HEK293 (cell line): ENCODE measurements at regions not wholly inside any gene's neighbourhood (a gene's known extent, or its start where the extent isn't known, plus 50 kb on each side); places are given as distances from the start of the nearest gene placed in this dataset.

ENCODE experiments used
- CTCF ChIA-PET: fragments of 350-600 bp; formaldehyde crosslinking; extraction: SDS; loops from one replicate; lab custom pipeline; 2021; ENCODE audit warnings: antibody characterized with exemption; lab: Yijun Ruan, JAX
- POLR2A ChIA-PET: fragments of 300-600 bp; formaldehyde crosslinking; extraction: SDS; loops from one replicate; lab custom pipeline; 2020; ENCODE audit warnings: antibody characterized with exemption, inconsistent platforms; lab: Yijun Ruan, JAX
- H3K27ac ChIP-seq: fragments of 200-500 bp; sonication (Bioruptor generic); 2 replicates; pipeline ENCODE4 v1.5.1; 2014; ENCODE audit warnings: low read depth, low read length, control low read depth, inconsistent platforms; ENCODE audit errors: extremely low read depth
- H3K36me3 ChIP-seq, 2 experiments: fragments of 200-500 bp in 1 of 2; sonication (Bioruptor generic) in 1 of 2; 1 replicate in 1 of 2; 2 replicates in 1 of 2; pipeline ENCODE4 v1.5.1; 2014 to 2017; ENCODE audit warnings: inconsistent platforms in 2 of 2, low read length in 2 of 2; ENCODE audit not compliant: control insufficient read depth in 2 of 2, insufficient read depth in 1 of 2
- H3K4me1 ChIP-seq: fragments of 200-500 bp; sonication (Bioruptor generic); 2 replicates; pipeline ENCODE4 v1.5.1; 2014; ENCODE audit warnings: mild to moderate bottlenecking, low read length, inconsistent platforms; ENCODE audit not compliant: control insufficient read depth, insufficient read depth
- H3K4me3 ChIP-seq: 2 replicates; pipeline ENCODE4 v1.5.1; 2011; ENCODE audit warnings: low read depth, mild to moderate bottlenecking, control low read depth, low read length, moderate library complexity
- H3K9me3 ChIP-seq: fragments of 200-500 bp; sonication (Bioruptor generic); 2 replicates; pipeline ENCODE4 v1.5.1; 2014; ENCODE audit warnings: low read depth, low read length, inconsistent platforms; ENCODE audit not compliant: control insufficient read depth, insufficient read depth
- MEIS1 ChIP-seq: sonication (generic); formaldehyde crosslinking; IDR thresholded peaks from 2 replicates; pipeline ENCODE4 v1.8.1; 2022; ENCODE audit warnings: missing genetic modification reagents, mild to moderate bottlenecking, borderline replicate concordance
- TCF7L2 ChIP-seq: IDR thresholded peaks from 2 replicates; pipeline ENCODE4 v1.6.1; 2011; ENCODE audit warnings: low read depth, mild to moderate bottlenecking, inconsistent platforms, low read length, moderate library complexity, borderline replicate concordance
- ZNF133 ChIP-seq: fragments of 450-650 bp; formaldehyde crosslinking; IDR thresholded peaks from 2 replicates; pipeline ENCODE4 v1.5.1; 2016; ENCODE audit warnings: missing biosample characterization, missing genetic modification characterization
- ZNF169 ChIP-seq: fragments of 450-650 bp; formaldehyde crosslinking; IDR thresholded peaks from 2 replicates; pipeline ENCODE4 v1.5.1; 2016; ENCODE audit warnings: missing biosample characterization, missing genetic modification characterization
- ZNF324 ChIP-seq: fragments of 450-650 bp; formaldehyde crosslinking; IDR thresholded peaks from 2 replicates; pipeline ENCODE4 v1.5.1; 2016; ENCODE audit warnings: missing biosample characterization, missing genetic modification characterization
- ZNF341 ChIP-seq: fragments of 450-650 bp; formaldehyde crosslinking; IDR thresholded peaks from 2 replicates; pipeline ENCODE4; 2016; ENCODE audit warnings: low read depth, missing biosample characterization, missing genetic modification characterization
- ZNF501 ChIP-seq: fragments of 450-650 bp; formaldehyde crosslinking; IDR thresholded peaks from 2 replicates; pipeline ENCODE4 v1.5.1; 2016; ENCODE audit warnings: missing biosample characterization, missing genetic modification characterization
- ZNF549 ChIP-seq: fragments of 450-650 bp; IDR thresholded peaks from 2 replicates; pipeline ENCODE4 v1.5.1; 2018; ENCODE audit warnings: missing biosample characterization, missing genetic modification characterization, mild to moderate bottlenecking, inconsistent platforms, moderate library complexity
- ZNF555 ChIP-seq: fragments of 450-650 bp; formaldehyde crosslinking; conservative IDR thresholded peaks from 2 replicates; pipeline ENCODE4 v1.5.1; 2017; ENCODE audit warnings: missing biosample characterization, mild to moderate bottlenecking, missing genetic modification characterization, inconsistent platforms
- ZNF585B ChIP-seq: fragments of 450-650 bp; formaldehyde crosslinking; IDR thresholded peaks from 2 replicates; pipeline ENCODE4 v1.5.1; 2016; ENCODE audit warnings: missing biosample characterization, missing genetic modification characterization
- ZNF610 ChIP-seq: fragments of 450-650 bp; formaldehyde crosslinking; IDR thresholded peaks from 2 replicates; pipeline ENCODE4 v1.5.1; 2016; ENCODE audit warnings: missing biosample characterization, missing genetic modification characterization, borderline replicate concordance
- ZNF654 ChIP-seq: fragments of 450-650 bp; formaldehyde crosslinking; IDR thresholded peaks from 2 replicates; pipeline ENCODE4 v1.5.1; 2016; ENCODE audit warnings: low read depth, missing biosample characterization, missing genetic modification characterization
- TF ChIP-seq, protein P1 (sequence below): fragments of 450-650 bp; formaldehyde crosslinking; IDR thresholded peaks from 2 replicates; pipeline ENCODE4 v1.5.1; 2016; ENCODE audit warnings: missing biosample characterization, missing genetic modification characterization, borderline replicate concordance
- TF ChIP-seq, protein P2 (sequence below): fragments of 450-650 bp; formaldehyde crosslinking; IDR thresholded peaks from 2 replicates; pipeline ENCODE4 v1.5.1; 2016; ENCODE audit warnings: missing biosample characterization, missing genetic modification characterization
- TF ChIP-seq, protein P3 (sequence below): fragments of 450-650 bp; formaldehyde crosslinking; optimal IDR thresholded peaks from 2 replicates; pipeline ENCODE3; 2016; ENCODE audit warnings: missing biosample characterization, mild to moderate bottlenecking, missing genetic modification characterization
- TF ChIP-seq, protein P4 (sequence below): fragments of 450-650 bp; IDR thresholded peaks from 2 replicates; pipeline ENCODE4 v1.5.1; 2018; ENCODE audit warnings: missing biosample characterization, missing genetic modification characterization

DNA sequence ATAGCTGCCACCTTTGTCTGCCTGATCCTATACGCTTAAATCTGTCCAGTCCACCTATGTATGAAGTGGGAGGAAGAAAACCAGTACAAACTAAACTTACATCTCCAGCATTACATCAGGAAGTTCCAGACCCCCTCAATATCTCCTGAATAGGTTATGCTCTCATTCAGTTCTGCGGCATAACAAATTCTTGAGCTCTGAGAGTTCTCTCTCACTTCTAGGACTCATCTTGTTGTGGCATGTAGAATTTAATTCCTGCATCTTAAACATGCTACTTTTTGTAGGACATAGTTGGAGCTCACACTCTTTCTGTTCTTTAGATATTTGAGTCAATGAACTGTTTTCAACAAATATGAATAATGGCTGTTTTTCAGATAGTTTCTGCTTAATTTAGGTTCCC lies 662.5 kb downstream of the CDH11 start (continued):
- TF ChIP-seq, protein P1, sequence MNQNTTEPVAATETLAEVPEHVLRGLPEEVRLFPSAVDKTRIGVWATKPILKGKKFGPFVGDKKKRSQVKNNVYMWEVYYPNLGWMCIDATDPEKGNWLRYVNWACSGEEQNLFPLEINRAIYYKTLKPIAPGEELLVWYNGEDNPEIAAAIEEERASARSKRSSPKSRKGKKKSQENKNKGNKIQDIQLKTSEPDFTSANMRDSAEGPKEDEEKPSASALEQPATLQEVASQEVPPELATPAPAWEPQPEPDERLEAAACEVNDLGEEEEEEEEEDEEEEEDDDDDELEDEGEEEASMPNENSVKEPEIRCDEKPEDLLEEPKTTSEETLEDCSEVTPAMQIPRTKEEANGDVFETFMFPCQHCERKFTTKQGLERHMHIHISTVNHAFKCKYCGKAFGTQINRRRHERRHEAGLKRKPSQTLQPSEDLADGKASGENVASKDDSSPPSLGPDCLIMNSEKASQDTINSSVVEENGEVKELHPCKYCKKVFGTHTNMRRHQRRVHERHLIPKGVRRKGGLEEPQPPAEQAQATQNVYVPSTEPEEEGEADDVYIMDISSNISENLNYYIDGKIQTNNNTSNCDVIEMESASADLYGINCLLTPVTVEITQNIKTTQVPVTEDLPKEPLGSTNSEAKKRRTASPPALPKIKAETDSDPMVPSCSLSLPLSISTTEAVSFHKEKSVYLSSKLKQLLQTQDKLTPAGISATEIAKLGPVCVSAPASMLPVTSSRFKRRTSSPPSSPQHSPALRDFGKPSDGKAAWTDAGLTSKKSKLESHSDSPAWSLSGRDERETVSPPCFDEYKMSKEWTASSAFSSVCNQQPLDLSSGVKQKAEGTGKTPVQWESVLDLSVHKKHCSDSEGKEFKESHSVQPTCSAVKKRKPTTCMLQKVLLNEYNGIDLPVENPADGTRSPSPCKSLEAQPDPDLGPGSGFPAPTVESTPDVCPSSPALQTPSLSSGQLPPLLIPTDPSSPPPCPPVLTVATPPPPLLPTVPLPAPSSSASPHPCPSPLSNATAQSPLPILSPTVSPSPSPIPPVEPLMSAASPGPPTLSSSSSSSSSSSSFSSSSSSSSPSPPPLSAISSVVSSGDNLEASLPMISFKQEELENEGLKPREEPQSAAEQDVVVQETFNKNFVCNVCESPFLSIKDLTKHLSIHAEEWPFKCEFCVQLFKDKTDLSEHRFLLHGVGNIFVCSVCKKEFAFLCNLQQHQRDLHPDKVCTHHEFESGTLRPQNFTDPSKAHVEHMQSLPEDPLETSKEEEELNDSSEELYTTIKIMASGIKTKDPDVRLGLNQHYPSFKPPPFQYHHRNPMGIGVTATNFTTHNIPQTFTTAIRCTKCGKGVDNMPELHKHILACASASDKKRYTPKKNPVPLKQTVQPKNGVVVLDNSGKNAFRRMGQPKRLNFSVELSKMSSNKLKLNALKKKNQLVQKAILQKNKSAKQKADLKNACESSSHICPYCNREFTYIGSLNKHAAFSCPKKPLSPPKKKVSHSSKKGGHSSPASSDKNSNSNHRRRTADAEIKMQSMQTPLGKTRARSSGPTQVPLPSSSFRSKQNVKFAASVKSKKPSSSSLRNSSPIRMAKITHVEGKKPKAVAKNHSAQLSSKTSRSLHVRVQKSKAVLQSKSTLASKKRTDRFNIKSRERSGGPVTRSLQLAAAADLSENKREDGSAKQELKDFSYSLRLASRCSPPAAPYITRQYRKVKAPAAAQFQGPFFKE: no peak
- no peak for TF ChIP-seq ZNF341
- no peak for TF ChIP-seq ZNF654

DNA sequence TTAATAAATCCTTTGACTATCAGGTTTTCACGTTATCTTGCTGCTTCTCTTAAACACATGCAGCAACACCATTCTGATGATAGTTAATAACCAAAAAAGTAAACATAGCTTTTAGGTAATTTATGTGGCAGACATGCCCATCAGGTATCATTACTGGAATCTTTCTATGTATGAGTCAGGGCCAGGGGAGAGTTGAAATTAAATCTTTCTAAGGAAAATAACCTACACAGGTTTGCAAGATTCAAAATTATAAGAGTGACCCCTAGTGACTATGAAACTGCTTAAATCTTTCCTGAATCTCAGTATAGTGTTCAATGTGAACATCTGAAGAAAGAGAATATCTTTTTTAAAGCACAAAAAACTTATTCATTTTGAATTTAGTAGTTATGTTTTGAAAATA lies 666.6 kb downstream of the CDH11 start:
- H3K27ac ChIP-seq: no peak overlapping the region
- ChIA-PET CTCF (interaction anchor here (0.7 kb wide), 1 partner anchor 458 kb away, joined by 4 read pairs; no protein-coding TSS in a partner anchor), POLR2A (no interaction called here)
- H3K4me3 ChIP-seq: no peak overlapping the region
- H3K4me1 ChIP-seq: no peaks in the 10 kb centered on the region
- H3K36me3 ChIP-seq: no peaks in the 10 kb centered on the region
- no peaks in the 10 kb centered on the region for H3K9me3 ChIP-seq
- TF ChIP-seq ZNF169 (tag by site-specific recombination) (no peak), ZNF133 (tag by site-specific recombination) (no peak), TCF7L2 (no peak), ZNF555 (tag by site-specific recombination) (no peak), MEIS1 (no peak), ZNF549 (no peak), ZNF585B (no peak), ZNF610 (tag by site-specific recombination) (no peak), ZNF501 (tag by site-specific recombination) (no peak), ZNF324 (tag by site-specific recombination) (no peak)
- TF ChIP-seq, protein P2, sequence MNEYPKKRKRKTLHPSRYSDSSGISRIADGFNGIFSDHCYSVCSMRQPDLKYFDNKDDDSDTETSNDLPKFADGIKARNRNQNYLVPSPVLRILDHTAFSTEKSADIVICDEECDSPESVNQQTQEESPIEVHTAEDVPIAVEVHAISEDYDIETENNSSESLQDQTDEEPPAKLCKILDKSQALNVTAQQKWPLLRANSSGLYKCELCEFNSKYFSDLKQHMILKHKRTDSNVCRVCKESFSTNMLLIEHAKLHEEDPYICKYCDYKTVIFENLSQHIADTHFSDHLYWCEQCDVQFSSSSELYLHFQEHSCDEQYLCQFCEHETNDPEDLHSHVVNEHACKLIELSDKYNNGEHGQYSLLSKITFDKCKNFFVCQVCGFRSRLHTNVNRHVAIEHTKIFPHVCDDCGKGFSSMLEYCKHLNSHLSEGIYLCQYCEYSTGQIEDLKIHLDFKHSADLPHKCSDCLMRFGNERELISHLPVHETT (tag by site-specific recombination): no peak
- TF ChIP-seq, protein P3, sequence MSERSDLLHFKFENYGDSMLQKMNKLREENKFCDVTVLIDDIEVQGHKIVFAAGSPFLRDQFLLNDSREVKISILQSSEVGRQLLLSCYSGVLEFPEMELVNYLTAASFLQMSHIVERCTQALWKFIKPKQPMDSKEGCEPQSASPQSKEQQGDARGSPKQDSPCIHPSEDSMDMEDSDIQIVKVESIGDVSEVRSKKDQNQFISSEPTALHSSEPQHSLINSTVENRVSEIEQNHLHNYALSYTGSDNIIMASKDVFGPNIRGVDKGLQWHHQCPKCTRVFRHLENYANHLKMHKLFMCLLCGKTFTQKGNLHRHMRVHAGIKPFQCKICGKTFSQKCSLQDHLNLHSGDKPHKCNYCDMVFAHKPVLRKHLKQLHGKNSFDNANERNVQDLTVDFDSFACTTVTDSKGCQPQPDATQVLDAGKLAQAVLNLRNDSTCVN (tag by site-specific recombination): no peak
- TF ChIP-seq, protein P4, sequence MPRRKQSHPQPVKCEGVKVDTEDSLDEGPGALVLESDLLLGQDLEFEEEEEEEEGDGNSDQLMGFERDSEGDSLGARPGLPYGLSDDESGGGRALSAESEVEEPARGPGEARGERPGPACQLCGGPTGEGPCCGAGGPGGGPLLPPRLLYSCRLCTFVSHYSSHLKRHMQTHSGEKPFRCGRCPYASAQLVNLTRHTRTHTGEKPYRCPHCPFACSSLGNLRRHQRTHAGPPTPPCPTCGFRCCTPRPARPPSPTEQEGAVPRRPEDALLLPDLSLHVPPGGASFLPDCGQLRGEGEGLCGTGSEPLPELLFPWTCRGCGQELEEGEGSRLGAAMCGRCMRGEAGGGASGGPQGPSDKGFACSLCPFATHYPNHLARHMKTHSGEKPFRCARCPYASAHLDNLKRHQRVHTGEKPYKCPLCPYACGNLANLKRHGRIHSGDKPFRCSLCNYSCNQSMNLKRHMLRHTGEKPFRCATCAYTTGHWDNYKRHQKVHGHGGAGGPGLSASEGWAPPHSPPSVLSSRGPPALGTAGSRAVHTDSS (tag by site-specific recombination): no peak
- TF ChIP-seq, all 188 proteins: peak for 0
